ENCODE measurements at regions not wholly inside any gene's neighbourhood (a gene's known extent, or its start where the extent isn't known, plus 50 kb on each side); places are given as distances from the start of the nearest gene placed in this dataset.

GRCh38 chr10:10438335-10439100 lies 579.2 kb upstream of the CELF2 start:
- BruUV-seq (replicated peaks), result no TSS peak
- POLR2A ChIA-PET, result no interaction called here

More at GRCh38 chr10:10438335-10439100, 579.2 kb upstream of the CELF2 start:
- Histone ChIP-seq H3K4me3 (replicated peaks in 1 of 2; ENCODE audit: low read depth in 1 of 2, low read length in 2 of 2) (no peak overlapping the region), H4K20me1 (ENCODE audit: insufficient read depth) (no peaks in the 10 kb centered on the region), H3K9me2 (ENCODE audit: insufficient read depth) (no peaks in the 10 kb centered on the region), H3K27ac (ENCODE audit: low read depth, low read length) (no peak overlapping the region), H3K9ac (ENCODE audit: low read length) (no peak overlapping the region), H3K36me3 (ENCODE audit: control insufficient read depth in 1 of 2, insufficient read depth in 2 of 2, low read length in 2 of 2) (no peaks in the 10 kb centered on the region), H3K27me3 (ENCODE audit: insufficient read depth, low read length) (no peaks in the 10 kb centered on the region), H3K9me3 (ENCODE audit: control insufficient read depth in 1 of 2, insufficient read depth in 1 of 2, low read depth in 1 of 2, low read length in 2 of 2) (peaks cover 14 to 40% of the 10 kb centered on the region in 2 experiments; a peak in 2 of 4 replicates), H3K4me1 (ENCODE audit: control insufficient read depth in 1 of 2, insufficient read depth in 2 of 2, low read length in 2 of 2) (no peaks in the 10 kb centered on the region), H3K79me2 (ENCODE audit: insufficient read depth, low read length) (no peaks in the 10 kb centered on the region), H3K4me2 (ENCODE audit: low read length) (no peak overlapping the region), H2AFZ (ENCODE audit: low read depth, low read length, poor library complexity, severe bottlenecking) (no peak overlapping the region)
- ChIA-PET CTCF (no interaction called here), RAD21 (ENCODE audit: low non-redundant PET in 1 of 2, low total read pairs in 2 of 2, uncharacterized antibody in 2 of 2, unreplicated experiment in 2 of 2) (no interaction called here)
- ATAC-seq (no peak), DNase-seq (ENCODE audit: low read depth, low spot score) (no peak)
- TF ChIP-seq RAD21 (IDR thresholded peaks at IDR 0.05; ENCODE audit: low read depth) (no peak), POLR2A (IDR thresholded peaks at IDR 0.05; ENCODE audit: borderline replicate concordance, extremely low read depth, insufficient read depth, insufficient read length) (no peak), ZNF274 (IDR thresholded peaks at IDR 0.05; ENCODE audit: low read depth, low read length) (no peak), FOSL1 (IDR thresholded peaks at IDR 0.05; ENCODE audit: low read depth) (no peak), JUND (IDR thresholded peaks at IDR 0.05) (no peak), CEBPB (IDR thresholded peaks at IDR 0.05; ENCODE audit: low read depth) (no peak), CBX3 (IDR thresholded peaks at IDR 0.05; ENCODE audit: low read depth) (no peak), EGR1 (IDR thresholded peaks at IDR 0.05; ENCODE audit: low read depth) (no peak), MAX (IDR thresholded peaks at IDR 0.05) (no peak), SP1 (IDR thresholded peaks at IDR 0.05; ENCODE audit: low read depth) (no peak), ELF1 (IDR thresholded peaks at IDR 0.05; ENCODE audit: borderline replicate concordance, low read depth) (no peak), TCF7L2 (IDR thresholded peaks at IDR 0.05; ENCODE audit: borderline replicate concordance, extremely low read depth, insufficient read depth, insufficient read length) (no peak), YY1 (IDR thresholded peaks at IDR 0.05; ENCODE audit: extremely low read depth, insufficient replicate concordance, low read depth, low read length) (no peak), ATF3 (IDR thresholded peaks at IDR 0.05) (no peak)
- TF ChIP-seq, protein P1, sequence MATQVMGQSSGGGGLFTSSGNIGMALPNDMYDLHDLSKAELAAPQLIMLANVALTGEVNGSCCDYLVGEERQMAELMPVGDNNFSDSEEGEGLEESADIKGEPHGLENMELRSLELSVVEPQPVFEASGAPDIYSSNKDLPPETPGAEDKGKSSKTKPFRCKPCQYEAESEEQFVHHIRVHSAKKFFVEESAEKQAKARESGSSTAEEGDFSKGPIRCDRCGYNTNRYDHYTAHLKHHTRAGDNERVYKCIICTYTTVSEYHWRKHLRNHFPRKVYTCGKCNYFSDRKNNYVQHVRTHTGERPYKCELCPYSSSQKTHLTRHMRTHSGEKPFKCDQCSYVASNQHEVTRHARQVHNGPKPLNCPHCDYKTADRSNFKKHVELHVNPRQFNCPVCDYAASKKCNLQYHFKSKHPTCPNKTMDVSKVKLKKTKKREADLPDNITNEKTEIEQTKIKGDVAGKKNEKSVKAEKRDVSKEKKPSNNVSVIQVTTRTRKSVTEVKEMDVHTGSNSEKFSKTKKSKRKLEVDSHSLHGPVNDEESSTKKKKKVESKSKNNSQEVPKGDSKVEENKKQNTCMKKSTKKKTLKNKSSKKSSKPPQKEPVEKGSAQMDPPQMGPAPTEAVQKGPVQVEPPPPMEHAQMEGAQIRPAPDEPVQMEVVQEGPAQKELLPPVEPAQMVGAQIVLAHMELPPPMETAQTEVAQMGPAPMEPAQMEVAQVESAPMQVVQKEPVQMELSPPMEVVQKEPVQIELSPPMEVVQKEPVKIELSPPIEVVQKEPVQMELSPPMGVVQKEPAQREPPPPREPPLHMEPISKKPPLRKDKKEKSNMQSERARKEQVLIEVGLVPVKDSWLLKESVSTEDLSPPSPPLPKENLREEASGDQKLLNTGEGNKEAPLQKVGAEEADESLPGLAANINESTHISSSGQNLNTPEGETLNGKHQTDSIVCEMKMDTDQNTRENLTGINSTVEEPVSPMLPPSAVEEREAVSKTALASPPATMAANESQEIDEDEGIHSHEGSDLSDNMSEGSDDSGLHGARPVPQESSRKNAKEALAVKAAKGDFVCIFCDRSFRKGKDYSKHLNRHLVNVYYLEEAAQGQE (IDR thresholded peaks at IDR 0.05; ENCODE audit: low read depth), result no peak
- intact Hi-C loops (cut with micrococcal nuclease), result no loop called here

All from HCT116 (cell line).